ENCODE measurements at regions not wholly inside any gene's neighbourhood (a gene's known extent, or its start where the extent isn't known, plus 50 kb on each side); places are given as distances from the start of the nearest gene placed in this dataset.

GRCh38 chrX:39542316-39542715 is 555.4 kb downstream of the BCOR start:
- intact Hi-C loops (cut with DNase I), result no loop called here
- ATAC-seq (no peak), DNase-seq (ENCODE audit: missing footprints) (no peak)

GRCh38 chrX:39550795-39551361 is 546.9 kb downstream of the BCOR start:
- DNase-seq (ENCODE audit: missing footprints), result no peak
- ATAC-seq, result no peak
- intact Hi-C loops (cut with DNase I), result no loop called here

DNA sequence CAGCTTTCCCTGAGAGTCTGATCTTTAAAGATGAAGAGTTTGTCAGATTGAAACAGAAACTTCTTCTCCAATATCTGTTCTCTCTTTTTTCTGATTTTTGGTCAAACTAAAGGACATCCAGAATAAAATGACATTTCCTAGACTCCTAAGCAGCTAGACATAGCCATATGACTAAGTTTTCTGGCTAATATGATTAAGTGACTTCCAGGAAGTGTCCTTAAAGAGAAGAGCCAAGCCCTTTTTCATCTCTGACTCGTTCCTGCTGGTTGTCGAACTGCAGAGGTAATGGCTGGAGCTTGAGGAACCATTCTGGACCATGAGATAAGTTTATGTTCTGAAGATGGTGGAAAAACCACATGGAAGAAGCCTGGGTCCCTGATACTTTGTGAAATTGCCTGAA is 546.0 kb downstream of the BCOR start:
- DNase-seq (ENCODE audit: missing footprints) (no peak), ATAC-seq (no peak)
- intact Hi-C loops (cut with DNase I), result no loop called here

DNA sequence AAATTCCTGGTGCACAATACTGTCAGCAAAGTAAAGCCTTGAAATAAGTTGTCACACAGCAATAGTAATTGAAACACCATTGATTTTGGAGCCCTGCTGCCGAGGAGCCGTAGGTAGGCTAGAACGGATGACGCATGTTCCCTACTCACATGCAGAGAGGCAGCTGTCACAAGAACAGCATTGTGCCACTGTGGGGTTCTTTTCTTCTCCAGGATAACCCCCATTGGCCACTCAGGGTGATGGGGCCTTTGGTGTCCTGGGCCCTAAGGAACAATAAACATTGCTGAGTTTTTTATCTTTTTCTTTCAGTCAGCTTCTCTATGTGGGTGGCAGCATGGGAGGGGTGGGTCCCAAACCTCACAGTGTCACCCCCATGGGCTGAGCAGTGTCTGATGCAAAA is 542.3 kb downstream of the BCOR start:
- DNase-seq (ENCODE audit: missing footprints), result no peak
- intact Hi-C loops (cut with DNase I), result no loop called here
- ATAC-seq, result no peak

GRCh38 chrX:39556056-39556455 is 541.7 kb downstream of the BCOR start:
- intact Hi-C loops (cut with DNase I), result no loop called here
- DNase-seq (ENCODE audit: missing footprints) (no peak), ATAC-seq (no peak)

DNA sequence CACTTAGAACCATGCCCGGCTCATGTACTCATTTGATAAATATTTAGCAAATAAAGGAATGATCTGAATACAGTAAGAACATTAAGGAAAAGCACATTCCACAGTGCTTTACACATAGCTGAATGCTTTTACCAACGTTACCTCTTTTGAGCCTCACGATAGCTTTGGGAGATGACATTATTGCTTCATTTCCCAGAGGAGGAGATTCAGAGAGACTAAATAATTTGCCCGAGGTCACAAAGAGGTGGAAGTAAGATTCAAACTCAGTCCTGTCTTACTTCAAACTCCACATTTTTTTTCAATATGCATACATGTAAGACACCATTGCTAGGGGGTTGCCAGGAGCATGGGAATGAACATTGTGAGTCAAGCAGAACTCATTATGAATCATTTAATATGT is 538.5 kb downstream of the BCOR start:
- intact Hi-C loops (cut with DNase I), result no loop called here
- no peak for ATAC-seq
- DNase-seq (ENCODE audit: missing footprints), result no peak

DNA sequence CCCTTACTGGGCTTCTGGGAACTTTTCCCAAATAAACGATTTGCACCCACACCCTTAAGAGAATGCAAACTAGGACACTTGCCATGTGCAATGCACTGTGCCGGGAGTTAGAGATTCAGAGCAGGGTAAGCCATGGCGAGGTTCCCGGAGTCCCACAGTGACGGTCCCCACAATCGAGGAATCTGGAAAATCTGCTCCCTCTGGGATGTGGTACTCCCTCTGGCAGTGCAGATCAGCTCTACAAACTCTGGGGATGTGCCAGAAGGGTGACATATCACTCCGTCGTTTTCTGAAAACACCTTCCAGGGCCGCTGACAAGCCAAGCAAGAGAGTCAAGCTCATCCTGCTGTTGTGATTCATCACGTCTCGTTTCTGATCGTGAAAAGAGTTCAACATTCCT is 537.5 kb downstream of the BCOR start:
- intact Hi-C loops (cut with DNase I), result no loop called here
- DNase-seq (ENCODE audit: missing footprints), result no peak
- ATAC-seq, result no peak

DNA sequence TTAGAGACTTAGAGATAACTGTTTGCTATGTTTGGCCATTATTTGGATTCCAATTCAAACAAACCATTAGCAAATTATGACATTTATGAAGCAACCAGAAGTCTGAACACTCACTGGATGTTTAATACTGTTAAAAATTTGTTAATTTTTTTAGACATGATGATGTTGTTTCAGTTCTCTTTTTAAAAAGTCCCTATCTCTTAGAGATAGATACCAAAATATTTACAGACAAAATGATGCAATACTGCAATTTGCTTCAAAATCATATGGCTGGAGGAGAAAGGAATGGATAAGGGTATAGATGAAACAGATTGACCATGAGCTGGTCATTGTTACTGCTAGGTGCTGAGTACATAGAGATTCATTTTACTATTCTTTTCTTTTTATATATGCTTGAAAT is 534.6 kb downstream of the BCOR start:
- ATAC-seq (no peak), DNase-seq (ENCODE audit: missing footprints) (no peak)
- intact Hi-C loops (cut with DNase I), result no loop called here

DNA sequence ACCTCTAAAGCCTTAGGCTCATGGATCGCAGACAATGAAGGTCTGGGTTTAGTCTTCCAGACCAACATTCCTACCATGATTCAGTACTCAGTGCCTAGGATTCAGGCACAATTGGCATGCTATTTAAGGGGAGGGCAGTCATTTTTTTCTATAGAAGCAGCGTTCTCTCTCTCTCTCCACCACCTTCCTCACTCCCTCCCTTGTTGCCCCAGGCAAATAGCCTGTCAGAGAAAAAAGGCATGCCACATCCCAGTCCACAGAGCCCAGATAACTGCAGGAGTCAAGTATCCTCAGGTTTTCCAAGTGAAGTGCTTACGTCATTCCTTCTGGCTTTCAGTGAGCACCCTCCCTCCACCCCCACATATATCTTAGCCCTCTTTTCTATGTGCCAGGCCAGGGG is 533.0 kb downstream of the BCOR start:
- ATAC-seq, result no peak
- intact Hi-C loops (cut with DNase I), result no loop called here
- DNase-seq (ENCODE audit: missing footprints), result no peak

GRCh38 chrX:39574178-39574577 is 523.6 kb downstream of the BCOR start:
- no peak for DNase-seq (ENCODE audit: missing footprints)
- intact Hi-C loops (cut with DNase I), result no loop called here
- ATAC-seq, result no peak

DNA sequence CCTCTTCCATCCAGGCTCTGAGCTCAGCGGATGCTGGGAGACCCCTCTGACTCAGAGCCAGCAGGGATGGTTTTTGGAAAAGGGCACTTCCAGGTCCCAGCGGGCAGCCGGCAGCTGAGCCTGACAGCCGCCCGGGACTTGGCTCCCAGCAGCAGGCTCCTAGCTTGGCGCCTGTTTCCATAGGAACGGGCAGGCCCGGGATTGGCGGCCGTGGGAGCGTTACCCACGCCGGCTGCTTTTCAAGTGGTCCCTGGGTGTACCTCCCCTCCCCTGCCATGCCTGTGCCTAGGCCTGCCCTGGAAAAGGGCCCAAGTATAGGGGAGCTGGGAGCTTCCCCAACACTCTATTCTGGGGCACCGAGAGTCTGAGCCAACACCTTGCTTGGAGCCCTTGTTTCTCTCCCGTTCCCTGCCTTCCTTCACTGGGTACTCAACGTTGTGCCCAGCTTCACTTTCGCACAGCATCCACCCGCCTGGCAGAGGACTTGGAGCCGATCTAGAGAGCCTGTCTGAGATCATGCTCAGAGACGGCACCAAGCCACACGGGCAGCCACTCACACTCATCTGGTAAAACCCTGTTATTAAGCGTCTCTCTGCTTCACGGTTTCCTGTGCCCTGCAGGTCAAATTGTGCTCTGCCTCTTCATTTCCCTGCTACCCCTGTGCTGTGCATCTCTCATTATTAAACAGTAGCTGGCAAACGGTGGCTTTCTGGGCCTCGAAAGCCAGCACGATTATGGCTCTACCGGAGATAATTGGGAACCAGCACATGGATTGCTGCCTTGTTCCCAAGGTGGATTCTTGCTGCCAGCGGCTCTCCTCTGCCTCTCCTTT is 521.5 kb downstream of the BCOR start:
- intact Hi-C loops (cut with DNase I), result no loop called here
- no peak for ATAC-seq
- no peak for DNase-seq (ENCODE audit: missing footprints)

DNA sequence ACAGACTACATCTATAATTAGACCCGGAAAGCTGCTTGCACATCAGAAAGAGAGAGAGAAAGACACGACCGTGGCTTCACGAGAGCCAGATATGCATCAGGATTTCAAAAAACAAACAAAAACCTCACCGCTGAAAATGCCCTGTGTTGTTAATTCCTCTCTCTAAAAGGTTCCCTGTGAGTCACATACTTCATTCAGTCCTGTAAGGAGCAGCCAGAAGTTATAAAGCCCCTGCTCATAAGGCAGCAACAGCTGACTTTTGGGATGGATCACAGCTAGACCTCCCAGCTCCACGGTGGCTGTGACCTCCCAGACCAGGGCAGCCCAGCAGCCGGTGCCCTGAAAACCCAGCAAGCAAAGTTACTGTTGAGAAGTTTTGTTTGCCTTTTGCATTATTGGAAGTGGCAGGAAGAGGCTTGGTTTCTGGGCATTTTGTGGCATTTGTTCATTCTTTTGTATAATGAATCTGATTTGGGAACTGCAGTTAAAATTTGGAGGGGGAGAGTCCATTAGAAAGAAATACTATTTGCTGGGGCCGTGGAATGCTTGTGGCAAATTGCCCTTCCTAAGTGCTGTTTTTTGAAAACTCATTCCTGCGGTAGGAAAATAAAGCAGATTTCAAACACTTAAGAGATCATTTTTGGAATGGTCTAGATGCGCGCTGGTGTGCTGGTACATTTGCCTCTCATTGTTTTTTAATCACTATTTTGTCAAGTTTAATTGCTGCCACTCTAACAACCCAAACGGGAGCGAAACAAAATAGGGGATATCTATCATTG is 520.4 kb downstream of the BCOR start:
- ATAC-seq, result no peak
- DNase-seq (ENCODE audit: missing footprints), result no peak
- intact Hi-C loops (cut with DNase I), result no loop called here

DNA sequence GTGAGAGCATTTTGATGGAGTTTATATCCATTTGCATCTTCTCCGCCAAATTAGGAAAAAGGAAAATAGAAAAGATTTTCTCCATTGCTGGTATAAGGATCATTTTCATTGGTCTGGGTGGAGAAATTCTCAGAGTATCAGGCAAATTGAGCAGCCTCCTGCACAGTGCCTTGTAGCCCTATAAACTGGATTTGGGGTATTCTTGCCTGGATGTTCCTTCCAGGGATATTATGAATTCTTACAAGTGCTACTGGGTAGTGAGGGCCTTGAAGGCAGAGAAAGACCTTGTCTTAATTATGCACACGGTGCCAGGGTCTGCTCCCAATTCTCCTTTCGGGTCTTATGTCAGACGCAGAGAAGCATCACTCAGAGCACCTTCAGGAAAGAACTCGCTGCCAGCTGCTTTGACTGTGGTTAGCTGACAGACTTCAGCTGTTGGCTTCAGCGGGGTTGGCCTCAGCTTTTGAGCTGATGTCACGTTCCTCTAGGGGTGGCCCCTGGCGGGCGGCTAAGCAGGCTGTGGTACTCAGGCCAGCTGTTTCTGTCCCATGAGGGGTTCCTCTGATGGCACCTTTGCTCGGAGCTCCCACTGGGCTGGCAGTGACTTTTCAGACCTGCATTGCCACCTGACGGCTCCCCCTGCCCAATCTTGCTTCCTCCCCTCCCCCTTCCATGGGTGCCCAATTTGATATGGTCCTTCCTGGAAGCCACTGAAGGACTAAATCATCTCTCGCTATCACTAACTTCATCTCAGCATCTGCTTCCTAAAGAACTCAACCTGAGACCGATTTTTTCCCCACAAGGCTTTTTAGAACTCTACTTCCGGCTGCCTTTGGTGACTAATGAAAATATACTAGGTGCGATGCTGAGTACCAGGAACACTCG is 519.5 kb downstream of the BCOR start:
- ATAC-seq (peak; percentile 59), DNase-seq (ENCODE audit: missing footprints) (no peak)
- intact Hi-C loops (cut with DNase I), result no loop called here

DNA sequence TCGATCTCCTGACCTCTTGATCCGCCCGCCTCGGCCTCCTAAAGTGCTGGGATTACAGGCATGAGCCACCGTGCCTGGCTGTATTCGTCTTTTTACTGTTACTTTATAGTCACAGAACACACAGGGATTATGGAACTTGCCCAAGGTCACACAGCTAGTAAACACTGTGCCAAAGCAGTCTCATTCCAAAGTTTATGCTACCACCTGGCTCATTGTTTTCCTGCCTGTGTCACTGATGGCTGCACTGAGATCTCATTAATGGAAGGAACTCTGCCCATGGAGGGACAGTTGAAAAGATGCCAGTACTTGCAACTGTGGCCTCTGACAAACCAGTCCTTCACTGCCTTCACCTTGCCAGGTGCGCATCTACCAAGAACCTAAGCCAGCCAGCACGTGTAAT is 517.7 kb downstream of the BCOR start:
- DNase-seq (ENCODE audit: missing footprints) (no peak), ATAC-seq (no peak)
- intact Hi-C loops (cut with DNase I), result no loop called here

DNA sequence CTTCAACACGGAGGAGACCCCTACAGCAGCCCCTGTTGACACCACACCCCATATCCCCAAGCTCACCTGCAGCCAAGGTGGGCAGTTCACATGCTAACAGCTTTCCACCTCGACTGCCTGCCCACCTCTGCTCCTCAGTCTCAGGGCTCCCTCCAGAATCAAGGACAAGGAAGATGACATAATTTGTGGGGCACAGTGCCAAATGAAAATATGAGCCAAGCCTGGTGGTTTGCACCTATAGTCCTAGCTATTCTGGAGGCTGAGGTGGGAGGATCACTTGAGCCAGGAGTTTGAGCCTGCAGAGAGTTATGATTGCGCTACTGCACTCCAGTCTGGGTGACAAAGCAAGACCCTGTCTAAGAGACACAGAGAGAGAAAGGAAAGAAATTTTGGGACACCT is 516.3 kb downstream of the BCOR start:
- ATAC-seq, result no peak
- DNase-seq (ENCODE audit: missing footprints), result no peak
- intact Hi-C loops (cut with DNase I), result no loop called here

GRCh38 chrX:39582091-39582490 is 515.7 kb downstream of the BCOR start:
- intact Hi-C loops (cut with DNase I), result no loop called here
- ATAC-seq, result no peak

DNA sequence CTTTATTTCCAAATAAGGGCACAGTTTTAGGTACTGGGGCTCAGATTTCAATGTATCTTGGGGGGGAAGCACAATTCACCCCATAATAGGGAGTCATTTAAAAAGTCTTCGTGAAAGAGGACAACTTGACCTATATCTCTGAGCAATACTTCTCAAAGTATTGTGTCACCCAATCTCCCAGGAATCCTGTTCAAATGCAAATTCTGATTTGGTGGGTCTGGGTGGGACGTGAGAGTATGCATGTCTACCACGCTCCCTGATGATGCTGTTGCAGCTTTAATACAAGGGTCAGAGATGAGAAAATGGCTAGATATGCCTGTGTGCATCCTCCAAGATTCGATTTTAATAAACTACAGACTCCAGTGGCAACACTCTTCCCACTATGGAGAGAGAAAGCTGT is 514.8 kb downstream of the BCOR start:
- intact Hi-C loops (cut with DNase I), result no loop called here
- ATAC-seq (no peak), DNase-seq (ENCODE audit: missing footprints) (no peak)

More at GRCh38 chrX:39582091-39582490, 515.7 kb downstream of the BCOR start:
- no peak for DNase-seq (ENCODE audit: missing footprints)

- intact Hi-C loops (cut with DNase I), result no loop called here
- ATAC-seq (no peak), DNase-seq (ENCODE audit: missing footprints) (no peak)
Measured at GRCh38 chrX:39585808-39586207, 511.9 kb downstream of the BCOR start.

- no peak for ATAC-seq
- DNase-seq (ENCODE audit: missing footprints), result no peak
- intact Hi-C loops (cut with DNase I), result no loop called here
Measured at GRCh38 chrX:39586359-39586758, 511.4 kb downstream of the BCOR start.
